ENCODE measurements at regions not wholly inside any gene's neighbourhood (a gene's known extent, or its start where the extent isn't known, plus 50 kb on each side); places are given as distances from the start of the nearest gene placed in this dataset.

DNA sequence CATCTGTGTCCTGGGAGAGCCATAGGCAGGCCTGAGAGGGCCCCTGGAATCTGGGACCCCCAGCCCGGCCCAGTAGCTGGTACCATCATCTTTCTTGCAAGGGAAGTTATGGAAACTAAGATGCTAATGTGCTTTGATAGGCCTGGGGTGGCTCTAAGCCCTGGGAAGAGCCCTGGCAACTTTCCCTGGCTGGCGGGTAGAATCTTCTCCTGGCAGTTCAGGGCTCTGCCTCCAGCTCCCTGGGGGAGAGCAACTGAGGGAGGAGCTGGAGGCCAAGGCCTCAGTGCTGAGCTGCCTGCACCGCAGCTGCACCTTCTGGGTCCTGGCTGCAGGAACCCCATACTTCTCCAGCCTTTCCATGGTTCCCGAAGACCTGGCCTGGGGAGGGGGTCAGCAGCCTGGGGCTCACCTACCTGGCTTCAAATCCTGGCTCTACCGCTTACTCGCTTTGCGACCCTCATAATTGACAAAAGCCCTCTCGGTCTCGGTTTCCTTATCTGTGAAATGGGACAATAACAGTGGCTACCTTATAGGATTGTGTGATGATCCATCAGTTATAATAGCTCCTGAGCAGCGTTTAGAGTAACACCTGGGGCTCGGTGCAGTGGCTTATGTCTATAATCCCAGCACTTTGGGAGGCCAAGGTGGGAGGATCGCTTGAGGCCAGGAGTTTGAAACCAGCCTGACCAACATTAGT, 333.7 kb downstream of the SEC14L1 start:
- TF ChIP-seq POLR2A (IDR thresholded peaks at IDR 0.05; ENCODE audit: low read depth, low read length), result no peak
- no peak for DNase-seq (ENCODE audit: insufficient read length, low spot score)
- no peak for FAIRE-seq

DNA sequence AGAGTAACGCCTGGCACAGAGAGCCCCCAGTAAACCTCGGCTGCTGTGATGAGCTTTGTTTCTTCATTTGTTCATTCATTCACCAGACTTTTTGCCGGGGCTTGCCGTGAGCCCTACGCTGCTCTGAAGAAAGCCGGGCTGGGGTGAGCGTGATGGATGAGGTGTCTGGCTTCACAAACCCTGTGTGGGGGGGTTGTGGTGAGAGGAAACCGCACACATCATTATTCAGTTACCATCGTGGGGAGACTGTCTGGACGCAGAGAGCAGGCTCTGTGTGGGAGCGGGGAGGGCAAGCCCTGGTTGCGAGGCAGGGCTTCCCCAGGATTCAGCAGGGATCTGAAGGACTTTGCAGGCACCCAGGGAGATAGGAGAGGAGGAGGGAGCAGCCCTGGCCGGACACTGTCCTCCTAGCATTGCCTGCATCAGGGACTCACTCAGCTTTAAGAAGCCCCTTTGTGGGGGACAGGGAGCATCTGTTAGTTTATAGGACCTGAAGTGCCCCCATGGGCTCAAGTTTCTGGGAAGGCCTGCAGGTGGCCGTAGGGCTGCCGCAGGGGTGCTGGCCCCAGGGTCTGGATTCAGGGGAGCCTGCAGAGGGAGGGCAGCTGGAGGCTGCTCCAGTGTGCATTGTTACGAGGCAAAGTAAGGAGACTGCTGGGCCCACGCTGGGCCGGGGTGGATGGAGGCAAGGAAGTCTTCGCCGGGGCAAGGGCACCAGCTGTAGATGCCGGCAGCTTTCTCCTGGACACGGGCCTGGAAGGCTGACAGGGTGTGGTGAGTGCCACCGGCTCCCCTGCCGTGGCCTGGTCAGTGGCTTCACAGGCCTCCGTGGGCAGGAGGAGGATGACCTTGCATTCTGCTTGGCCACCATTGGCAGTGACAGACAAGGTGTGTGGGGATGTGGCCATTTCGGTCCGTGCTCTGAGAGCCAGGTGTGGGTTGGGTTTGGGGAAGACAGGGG, 334.5 kb downstream of the SEC14L1 start:
- FAIRE-seq (no peak), DNase-seq (ENCODE audit: insufficient read length, low spot score) (no peak)
- 0 out of 2 replicates have a peak, but pooled peaks have one; percentile 9 for TF ChIP-seq POLR2A (IDR thresholded peaks at IDR 0.05; ENCODE audit: low read depth, low read length)

DNA sequence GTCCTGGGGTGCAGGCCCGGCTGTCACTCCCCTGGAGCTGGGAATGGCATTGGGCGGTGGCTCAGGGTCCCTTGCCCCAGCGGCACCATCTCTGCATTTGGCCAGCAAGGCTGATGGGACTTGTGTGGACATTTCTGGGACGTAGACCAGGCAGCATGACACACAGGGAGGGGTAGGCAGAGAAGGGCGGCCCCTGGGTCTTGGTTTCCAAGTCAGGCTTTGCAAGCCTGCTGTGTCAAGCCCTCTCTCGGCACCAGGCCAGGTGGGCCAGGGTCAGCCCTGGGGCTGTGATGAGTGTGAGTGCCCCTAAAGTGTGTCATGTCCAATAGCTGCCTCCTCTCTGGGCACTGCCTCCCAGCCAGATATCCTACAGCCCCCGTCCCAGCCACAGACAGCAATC, 335.2 kb downstream of the SEC14L1 start:
- DNase-seq (ENCODE audit: insufficient read length, low spot score) (no peak), FAIRE-seq (no peak)
- TF ChIP-seq POLR2A (IDR thresholded peaks at IDR 0.05; ENCODE audit: low read depth, low read length), result no peak

DNA sequence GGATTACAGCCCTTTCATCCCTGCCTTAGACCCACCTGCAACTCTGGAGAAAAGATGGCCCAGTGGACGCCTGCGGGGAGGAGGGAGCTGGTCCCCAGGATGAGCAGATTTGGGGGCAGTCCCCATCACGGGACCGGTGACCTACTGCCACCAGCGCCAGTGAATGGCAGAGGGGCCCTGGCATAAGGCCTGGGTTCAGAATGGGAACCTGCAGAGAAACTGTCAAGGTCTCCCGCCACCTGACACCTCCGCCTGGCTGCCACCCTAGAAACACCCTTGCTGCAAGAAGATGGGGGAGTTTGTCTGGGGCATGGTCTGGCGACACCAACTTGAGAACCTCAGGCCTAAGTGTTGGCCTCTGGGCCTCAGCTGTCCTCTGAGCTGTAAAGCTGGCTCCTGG, 335.7 kb downstream of the SEC14L1 start:
- DNase-seq (ENCODE audit: insufficient read length, low spot score), result no peak
- TF ChIP-seq POLR2A (IDR thresholded peaks at IDR 0.05; ENCODE audit: low read depth, low read length), result no peak
- FAIRE-seq, result no peak

DNA sequence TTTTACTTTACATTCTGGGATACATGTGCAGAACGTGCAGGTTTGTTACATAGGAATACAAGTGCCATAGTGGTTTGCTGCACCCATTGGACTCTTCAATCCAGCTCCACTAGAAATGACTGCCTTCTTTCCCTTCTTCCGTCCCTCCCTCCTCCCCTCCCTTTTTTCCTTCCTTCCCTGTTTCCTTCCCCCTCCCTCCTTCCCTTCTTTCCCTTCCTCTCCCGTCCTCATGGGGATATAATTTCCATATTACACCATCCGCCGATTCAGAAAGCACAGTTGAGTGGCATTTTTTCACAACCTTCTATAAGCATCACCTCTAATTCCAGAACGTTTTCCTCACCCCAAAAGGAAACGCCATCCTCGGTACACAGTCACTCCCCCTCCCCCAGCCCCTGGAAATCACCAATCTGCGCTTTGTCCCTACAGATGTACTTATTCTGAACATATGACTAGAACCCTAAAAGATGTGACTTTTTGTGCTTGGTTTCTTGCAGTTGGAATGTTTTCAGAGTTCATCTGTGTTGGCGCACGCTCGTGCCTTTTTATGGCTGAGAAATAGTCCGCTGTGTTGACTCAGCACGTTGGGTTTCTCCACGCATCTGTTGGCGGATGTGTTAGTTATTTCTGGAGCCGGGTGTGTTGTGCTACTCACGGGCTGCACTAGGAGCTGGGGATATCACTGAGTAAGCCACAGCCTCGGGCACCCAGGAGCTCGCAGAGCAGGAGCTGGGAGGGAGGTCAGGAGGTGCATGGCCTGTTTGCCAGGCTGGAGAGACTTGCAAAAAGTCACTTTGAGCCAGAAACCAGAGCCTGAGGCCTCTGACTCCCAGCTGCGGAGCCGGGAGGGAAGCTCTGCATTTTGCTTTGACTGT, 336.4 kb downstream of the SEC14L1 start:
- DNase-seq (ENCODE audit: insufficient read length, low spot score) (peak; percentile 81), FAIRE-seq (no peak)
- no peak for TF ChIP-seq POLR2A (IDR thresholded peaks at IDR 0.05; ENCODE audit: low read depth, low read length)

DNA sequence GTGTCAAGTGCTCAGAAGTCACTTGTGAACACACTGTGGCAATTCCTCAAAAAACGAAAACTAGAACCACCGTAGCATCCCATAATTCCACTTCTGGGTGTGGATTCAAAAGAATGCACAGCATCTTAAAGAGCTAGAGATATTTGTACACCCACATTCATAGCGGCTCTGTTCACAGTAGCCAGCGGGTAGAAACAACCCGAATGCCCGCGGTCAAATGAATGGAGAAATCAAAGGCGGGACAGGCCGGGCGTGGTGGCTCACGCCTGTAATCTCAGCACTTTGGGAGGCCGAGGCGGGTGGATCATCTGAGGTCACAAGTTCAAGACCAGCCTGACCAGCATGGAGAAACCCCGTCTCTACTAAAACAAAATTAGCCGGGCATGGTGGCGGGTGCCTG, 337.5 kb downstream of the SEC14L1 start:
- no peak for TF ChIP-seq POLR2A (IDR thresholded peaks at IDR 0.05; ENCODE audit: low read depth, low read length)
- FAIRE-seq (no peak), DNase-seq (ENCODE audit: insufficient read length, low spot score) (no peak)

DNA sequence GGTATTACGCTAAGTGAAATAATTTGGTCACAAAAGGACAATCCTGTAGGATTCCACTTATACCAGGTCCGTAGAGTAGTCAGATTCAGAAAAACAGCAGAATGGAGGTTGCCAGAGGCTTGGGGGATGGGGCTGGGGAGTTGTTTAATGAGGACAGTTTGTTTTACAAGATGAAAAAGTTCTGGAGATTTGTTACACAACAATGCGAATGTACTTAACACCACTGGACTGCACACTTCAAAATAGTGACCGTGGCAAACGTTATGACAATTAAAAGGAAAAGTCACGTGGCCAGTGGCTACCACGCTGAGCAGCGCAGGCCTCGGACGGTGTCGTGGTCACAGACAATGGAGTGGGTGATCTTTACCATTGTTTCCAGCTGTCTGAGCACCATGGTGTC, 338.1 kb downstream of the SEC14L1 start:
- TF ChIP-seq POLR2A (IDR thresholded peaks at IDR 0.05; ENCODE audit: low read depth, low read length), result no peak
- DNase-seq (ENCODE audit: insufficient read length, low spot score) (no peak), FAIRE-seq (no peak)

DNA sequence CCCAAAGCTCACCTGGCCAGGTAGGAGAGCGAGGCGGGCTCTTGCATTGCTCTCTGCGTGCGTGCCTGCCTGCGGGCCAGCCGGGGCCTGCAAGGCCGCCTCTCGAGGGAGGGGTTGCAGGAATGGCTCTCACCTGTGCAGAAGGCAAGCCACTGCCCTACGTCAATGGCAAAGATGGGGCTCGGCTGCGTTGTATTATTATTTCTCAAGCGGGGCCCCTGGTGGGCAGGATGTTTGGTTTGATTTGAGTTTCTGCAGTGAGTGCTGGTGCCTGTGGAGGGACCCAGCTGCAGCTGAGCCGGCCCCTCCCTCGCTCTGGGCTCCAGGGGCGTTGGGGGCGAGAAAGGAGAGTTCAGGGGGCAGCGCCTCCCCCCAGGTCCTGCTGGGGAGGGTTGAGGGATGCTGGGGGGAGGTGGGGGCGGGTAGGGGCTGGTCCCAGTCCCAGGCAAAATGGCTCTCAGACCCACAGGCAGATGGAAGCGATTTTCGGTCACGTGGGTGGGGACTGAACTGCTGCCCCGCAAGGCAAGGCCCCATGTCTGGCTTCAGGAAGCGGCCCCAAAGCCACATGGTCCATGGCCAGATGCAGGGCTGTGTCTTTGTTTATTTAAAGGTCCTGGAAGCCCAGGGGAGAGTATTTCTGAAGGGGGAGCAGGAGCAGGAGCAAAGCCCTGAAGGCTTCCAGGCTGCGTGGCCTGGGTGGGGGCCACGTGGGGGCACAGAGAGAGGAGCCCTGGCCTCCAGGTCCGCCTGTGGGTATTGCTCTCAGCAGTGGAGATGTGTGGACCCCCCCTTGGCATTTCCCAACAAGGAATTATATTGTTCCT, 338.8 kb downstream of the SEC14L1 start:
- no peak for TF ChIP-seq POLR2A (IDR thresholded peaks at IDR 0.05; ENCODE audit: low read depth, low read length)
- FAIRE-seq (no peak), DNase-seq (ENCODE audit: insufficient read length, low spot score) (no peak)

DNA sequence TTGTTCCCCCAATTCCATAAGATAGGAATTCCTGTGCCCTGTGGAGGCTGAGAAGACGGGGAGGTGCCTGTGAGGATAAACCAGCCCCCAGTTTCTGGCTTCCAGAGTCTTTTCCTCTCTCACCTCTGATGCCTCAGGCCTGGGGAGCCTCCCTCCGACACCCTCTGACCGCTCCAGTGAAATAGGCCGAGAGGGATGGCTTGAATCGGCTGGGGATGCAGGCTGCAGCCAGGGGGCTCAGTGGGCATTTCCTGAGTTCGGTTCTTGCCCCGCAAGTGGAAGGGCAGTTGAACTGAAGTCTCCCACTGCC, 339.4 kb downstream of the SEC14L1 start:
- FAIRE-seq, result no peak
- DNase-seq (ENCODE audit: insufficient read length, low spot score), result no peak
- TF ChIP-seq POLR2A (IDR thresholded peaks at IDR 0.05; ENCODE audit: low read depth, low read length), result no peak

DNA sequence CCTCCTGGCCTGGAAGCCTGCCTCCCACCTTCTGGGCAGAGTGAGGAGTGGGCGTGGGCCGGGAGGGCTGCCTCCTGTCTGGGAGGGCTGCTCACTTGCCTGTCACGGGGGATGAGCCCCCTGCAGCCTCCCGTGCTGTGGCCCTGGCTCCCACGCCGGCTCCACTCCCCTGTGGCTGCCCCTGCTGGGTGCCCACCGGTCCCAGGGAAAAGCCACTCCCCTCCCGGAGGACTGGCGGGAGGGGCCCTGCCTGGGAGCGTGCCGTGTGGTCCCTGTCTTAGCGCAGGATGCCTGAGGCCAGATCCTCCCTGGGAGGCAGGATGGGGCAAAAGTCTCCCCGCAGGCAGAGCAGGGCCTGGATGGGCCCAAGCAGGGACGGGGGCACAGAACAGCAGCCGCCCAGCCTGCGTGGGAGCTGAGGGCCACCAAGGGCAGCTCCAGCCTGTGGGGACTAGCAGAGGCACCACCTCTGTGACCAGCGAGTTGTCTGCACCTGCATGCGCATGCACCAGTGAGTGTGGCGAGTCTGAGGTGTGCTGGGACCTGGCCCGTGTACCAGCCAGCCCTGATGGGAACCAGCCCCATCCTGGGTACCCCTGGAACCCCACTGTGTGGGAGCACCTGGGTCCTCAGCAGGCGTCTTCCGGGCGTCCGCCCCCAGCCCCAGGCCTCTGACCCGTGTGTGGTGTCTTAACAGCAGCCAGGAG, 339.9 kb downstream of the SEC14L1 start:
- TF ChIP-seq POLR2A (IDR thresholded peaks at IDR 0.05; ENCODE audit: low read depth, low read length), result no peak
- FAIRE-seq (no peak), DNase-seq (ENCODE audit: insufficient read length, low spot score) (no peak)

DNA sequence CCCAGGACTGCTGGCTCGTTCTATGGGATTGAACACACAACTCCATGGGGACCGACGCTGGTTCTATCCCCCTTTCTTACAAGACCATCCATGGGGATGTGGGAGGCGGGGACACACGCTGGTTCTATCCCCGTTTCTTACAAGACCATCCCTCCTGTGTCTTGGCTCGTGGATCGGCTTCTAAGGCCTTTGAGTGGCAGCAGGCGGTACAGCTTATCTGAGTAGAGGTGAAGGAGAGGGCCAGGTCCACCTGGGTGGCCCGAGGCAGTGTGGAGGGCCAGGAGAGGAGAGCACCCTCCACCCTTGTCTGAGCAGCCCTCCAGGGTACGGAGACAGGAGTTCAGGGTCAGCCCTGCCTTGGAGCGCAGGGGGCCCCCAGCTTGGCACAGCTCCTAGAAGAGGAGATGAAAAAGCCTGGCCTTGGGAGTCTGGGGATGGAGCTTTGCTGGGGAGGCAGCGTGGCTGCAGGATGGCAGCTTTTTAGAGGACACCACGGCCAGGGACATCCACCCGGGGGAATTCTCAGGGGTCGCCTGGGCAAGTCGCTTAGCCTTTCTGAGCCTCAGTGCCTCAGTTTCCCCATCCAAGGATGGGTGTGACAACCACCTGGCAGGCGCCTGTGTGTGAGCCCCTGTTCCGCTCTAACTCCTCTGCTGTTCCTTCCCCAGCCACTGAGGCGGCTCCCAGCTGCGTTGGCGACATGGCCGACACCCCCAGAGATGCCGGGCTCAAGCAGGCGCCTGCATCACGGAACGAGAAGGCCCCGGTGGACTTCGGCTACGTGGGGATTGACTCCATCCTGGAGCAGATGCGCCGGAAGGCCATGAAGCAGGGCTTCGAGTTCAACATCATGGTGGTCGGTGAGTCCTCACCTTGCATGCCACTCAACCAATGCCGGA, 341.0 kb downstream of the SEC14L1 start:
- no peak for FAIRE-seq
- no peak for TF ChIP-seq POLR2A (IDR thresholded peaks at IDR 0.05; ENCODE audit: low read depth, low read length)

More for the DNA sequence above, 341.0 kb downstream of the SEC14L1 start:
- DNase-seq (ENCODE audit: insufficient read length, low spot score), result no peak
